HepG2 (cell line): ENCODE measurements at regions not wholly inside any gene's neighbourhood (a gene's known extent, or its start where the extent isn't known, plus 50 kb on each side); places are given as distances from the start of the nearest gene placed in this dataset.

ENCODE experiments used
- EHMT2 ChIP-seq: fragments of 200-600 bp; sonication (generic); IDR thresholded peaks from 2 replicates; pipeline ENCODE4 v1.7.0; 2017; ENCODE audit warnings: antibody characterized with exemption, low read depth, low read length, borderline replicate concordance
- MAZ ChIP-seq, 2 experiments: sonication (generic) in 1 of 2; formaldehyde crosslinking in 1 of 2; IDR thresholded peaks; 2 replicates each; pipeline versions ENCODE4 v1.5.0 to v1.6.1; 2012 to 2020; ENCODE audit warnings: low read depth in 2 of 2, mild to moderate bottlenecking in 2 of 2, borderline replicate concordance in 1 of 2, improper control_type of control experiment in 1 of 2, low read length in 1 of 2, missing genetic modification reagents in 1 of 2, moderate library complexity in 1 of 2
- MTERF4 ChIP-seq: sonication (generic); formaldehyde crosslinking; IDR thresholded peaks from 2 replicates; pipeline ENCODE4 v1.8.0; 2023; ENCODE audit warnings: mild to moderate bottlenecking, missing genetic modification reagents
- SMAD3 ChIP-seq: sonication (generic); formaldehyde crosslinking; IDR thresholded peaks from 2 replicates; pipeline ENCODE4 v1.4.0; 2020; ENCODE audit warnings: missing genetic modification reagents
- TF ChIP-seq, protein P1 (sequence below), 2 experiments: IDR thresholded peaks; 2 replicates each; pipeline ENCODE4 v1.6.1; 2011 to 2012; ENCODE audit warnings: low read length in 2 of 2, borderline replicate concordance in 1 of 2, low read depth in 1 of 2, mild to moderate bottlenecking in 1 of 2, moderate library complexity in 1 of 2

DNA sequence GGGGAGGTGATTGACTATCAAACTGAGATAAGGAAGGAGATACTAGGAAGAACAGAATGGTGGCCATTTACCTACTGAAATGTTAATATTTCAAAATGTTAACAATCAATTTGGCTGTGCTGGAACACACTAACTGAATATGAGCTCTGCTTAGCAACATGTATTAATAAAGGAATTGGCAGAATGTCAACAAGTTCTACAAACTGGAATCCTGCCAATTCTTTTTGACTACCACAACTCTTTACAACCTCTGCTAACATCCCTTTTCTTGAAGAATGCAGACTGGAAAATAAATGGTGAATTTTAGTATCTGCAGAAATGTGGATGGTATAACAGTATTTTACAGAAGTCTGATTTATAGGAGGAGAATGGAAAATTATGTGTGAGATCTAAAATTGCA lies 446.4 kb downstream of the ISL1 start:
- TF ChIP-seq MAZ (IDR thresholded peaks at IDR 0.05; ENCODE audit: borderline replicate concordance, low read depth, low read length) = no peak
- no peak for TF ChIP-seq MAZ (CRISPR knock-in tag; IDR thresholded peaks at IDR 0.05; ENCODE audit: low read depth)
- TF ChIP-seq, protein P1, sequence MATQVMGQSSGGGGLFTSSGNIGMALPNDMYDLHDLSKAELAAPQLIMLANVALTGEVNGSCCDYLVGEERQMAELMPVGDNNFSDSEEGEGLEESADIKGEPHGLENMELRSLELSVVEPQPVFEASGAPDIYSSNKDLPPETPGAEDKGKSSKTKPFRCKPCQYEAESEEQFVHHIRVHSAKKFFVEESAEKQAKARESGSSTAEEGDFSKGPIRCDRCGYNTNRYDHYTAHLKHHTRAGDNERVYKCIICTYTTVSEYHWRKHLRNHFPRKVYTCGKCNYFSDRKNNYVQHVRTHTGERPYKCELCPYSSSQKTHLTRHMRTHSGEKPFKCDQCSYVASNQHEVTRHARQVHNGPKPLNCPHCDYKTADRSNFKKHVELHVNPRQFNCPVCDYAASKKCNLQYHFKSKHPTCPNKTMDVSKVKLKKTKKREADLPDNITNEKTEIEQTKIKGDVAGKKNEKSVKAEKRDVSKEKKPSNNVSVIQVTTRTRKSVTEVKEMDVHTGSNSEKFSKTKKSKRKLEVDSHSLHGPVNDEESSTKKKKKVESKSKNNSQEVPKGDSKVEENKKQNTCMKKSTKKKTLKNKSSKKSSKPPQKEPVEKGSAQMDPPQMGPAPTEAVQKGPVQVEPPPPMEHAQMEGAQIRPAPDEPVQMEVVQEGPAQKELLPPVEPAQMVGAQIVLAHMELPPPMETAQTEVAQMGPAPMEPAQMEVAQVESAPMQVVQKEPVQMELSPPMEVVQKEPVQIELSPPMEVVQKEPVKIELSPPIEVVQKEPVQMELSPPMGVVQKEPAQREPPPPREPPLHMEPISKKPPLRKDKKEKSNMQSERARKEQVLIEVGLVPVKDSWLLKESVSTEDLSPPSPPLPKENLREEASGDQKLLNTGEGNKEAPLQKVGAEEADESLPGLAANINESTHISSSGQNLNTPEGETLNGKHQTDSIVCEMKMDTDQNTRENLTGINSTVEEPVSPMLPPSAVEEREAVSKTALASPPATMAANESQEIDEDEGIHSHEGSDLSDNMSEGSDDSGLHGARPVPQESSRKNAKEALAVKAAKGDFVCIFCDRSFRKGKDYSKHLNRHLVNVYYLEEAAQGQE (IDR thresholded peaks at IDR 0.05; ENCODE audit: borderline replicate concordance in 1 of 2, low read depth in 1 of 2, low read length in 2 of 2) = no peak
- no peak for TF ChIP-seq MTERF4
- TF ChIP-seq EHMT2 = no peak
- no peak for TF ChIP-seq SMAD3
